Activated CD4-positive, alpha-beta T cell treated with anti-CD3 and anti-CD28 coated beads, Interleukin-2, amount 50 U/mL, for 4 hours (primary cell): ENCODE measurements at regions not wholly inside any gene's neighbourhood (a gene's known extent, or its start where the extent isn't known, plus 50 kb on each side); places are given as distances from the start of the nearest gene placed in this dataset.

ENCODE experiments used
- DNase-seq, 2 experiments: peaks; one replicate each; pipeline ENCODE4 v3.0.0-alpha.2; 2020

DNA sequence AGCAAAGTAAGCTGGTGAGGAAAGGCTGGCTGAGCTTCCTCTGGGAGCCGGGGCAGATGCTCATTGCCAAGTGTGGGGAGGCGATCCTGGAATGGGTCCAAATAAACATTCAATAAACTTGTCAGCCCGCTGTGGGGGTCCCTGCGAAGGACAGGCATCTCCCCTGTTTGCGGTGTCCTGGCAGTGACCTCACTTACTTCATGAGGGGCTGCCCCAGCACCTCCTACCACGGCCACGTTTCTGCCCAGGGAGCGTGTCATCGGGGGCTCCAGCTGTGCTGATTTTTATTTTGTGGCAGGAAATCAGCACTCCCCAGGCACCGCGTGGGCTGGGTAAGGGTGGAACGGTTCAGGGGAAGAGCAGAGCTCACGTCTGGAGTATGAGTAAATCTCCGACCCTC is 493.9 kb upstream of the B3GAT1 start:
- no peak for DNase-seq

DNA sequence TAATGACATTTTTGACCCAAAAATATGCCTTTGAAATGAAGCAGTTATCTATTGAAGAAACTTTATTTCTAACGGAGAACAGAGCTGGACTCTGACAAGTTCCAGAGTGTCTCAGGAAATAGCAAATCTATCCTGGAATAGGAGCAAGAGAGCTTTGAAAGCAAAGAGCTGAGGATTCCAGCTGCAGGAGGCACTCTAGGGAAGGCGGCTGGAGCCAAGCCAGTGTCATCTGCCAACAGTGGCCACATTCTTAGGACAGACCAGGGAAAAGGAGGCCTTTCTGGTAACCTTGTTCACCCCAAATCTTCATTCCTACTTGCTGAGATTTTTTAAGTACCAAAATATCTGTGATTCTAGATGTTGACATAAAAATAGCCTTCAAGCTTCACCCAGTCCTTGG is 493.5 kb upstream of the B3GAT1 start:
- DNase-seq = no peak

DNA sequence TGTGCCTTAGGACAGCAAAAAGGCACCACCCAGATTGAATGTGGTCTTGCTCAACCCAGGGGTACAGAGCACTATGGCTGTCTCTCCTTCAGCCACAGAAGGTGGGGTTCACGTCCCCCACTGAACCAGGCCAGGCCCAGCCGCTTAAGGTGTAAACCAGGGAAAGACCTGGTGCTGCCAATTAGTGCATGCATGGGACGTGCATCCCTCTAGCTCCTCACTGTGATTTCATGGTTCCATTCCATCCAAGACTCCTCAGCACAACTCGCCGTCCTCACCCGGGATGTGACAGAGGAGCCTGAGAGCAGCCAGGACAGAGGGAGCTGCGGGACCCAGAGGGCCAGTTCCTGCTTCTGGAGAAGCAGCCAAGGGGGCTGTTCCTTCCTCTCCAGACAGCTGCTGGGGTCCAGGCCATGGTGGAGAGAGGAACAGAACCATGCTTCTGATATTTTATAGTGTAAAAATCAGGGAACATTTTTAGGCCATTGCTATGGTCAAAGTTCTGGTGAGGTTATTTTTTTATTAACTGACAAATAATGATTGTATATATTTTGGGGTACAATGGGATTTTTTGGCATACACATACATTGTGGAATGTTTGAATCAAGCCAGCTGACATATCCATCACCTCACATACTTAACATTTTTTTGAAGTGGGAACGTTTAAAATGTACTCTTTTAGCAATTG is 492.2 kb upstream of the B3GAT1 start:
- no peak for DNase-seq

DNA sequence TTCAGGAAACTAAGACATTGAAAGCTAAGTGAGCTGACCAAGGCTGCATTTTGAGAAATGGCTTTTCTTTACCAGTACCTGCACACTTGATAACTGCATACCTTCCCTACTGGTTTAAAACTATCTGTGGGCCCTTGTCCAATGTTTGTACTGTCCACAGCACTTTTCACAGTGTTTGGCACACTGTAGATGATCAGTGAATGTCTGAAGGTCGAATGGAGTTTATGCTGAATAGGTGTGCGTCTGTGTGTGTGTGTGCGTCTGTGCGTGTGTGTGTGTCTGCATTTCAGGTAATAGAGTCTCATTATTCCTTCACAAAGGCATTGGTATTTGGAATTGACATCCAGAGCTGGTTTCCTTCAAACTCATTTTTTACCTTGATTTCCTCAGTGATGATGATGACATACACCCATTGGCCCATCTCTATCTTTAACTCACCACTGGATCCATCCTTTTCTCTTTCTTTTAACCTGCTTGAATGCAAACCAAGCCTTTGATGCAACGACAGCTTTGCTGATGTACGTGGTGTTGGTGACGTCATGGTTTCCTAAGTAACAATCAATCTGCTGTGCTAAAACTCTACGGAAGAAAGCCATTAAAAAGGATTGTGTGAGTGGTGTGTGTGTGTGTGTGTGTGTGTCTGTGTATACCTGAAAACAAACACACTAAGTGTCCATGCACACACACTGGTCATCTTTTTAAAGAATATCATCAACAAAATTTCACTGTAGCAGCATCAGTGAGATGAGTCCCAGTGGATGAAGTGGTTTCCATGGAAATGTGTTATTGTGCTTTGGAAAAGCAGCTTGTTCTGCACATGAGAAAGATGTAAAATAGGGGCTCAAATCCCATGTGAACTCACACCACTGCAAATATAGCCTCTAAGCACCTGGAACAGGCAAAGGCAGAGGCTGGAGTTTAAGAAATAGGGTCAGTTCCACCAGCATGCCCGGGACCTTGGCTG is 490.2 kb upstream of the B3GAT1 start:
- DNase-seq = no peak

DNA sequence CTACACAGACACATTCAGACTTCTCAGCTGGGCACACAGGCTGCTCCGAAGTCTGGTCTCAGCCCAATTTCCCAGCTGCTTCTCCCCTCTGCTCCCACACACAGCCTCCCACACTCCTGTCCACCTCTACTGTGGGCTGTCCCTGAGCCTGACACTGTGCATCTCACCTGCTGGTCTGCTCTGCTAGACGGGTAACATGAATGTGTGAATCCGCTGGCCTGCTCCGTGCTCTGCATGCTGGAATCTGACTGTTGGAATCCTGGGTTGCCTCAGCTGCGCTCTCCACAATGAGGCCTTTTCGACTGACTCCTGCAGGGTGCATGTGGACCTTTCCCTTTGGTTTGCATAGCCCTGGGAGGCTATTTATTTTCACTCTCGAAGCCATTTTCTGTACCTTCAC is 489.5 kb upstream of the B3GAT1 start:
- no peak for DNase-seq

DNA sequence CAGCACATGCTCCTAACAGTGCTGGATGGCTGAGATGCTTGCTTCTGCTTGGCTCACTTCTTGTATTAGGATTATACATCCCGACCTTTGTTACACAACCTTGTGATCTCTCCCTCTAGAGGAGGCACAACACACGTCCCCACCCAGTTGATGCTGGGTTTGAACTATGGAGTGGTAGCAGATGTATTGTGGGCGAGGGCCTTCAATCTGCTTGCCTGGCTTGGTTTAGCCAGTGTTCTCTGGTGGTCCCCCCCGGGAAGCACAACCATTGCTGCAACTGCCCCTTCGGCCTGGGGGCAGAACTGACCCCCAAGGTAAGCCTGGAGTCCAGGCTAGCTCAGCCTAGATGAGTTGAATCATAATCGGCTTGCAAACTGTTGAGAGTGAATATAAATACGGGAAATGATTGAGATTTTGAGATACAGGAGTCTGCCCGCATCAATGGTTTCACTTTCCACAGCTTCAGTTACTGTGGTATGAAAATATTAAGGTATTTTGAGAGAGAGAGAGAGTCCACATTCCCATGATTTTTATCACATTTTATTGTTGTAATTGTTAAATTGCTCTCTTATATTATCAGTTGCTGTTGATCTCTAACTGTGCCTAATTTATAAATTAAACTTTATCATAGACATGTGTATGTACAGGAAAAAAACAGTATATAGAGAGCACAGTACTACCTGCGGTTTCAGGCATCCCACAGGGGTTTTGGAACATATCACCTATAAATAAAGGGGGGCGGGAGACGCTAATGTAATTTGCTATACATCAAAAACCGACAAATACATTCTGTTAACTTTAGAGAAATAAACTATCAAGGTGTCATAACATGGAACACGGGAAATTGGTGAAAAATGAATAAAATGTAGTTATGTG is 482.0 kb upstream of the B3GAT1 start:
- no peak for DNase-seq

DNA sequence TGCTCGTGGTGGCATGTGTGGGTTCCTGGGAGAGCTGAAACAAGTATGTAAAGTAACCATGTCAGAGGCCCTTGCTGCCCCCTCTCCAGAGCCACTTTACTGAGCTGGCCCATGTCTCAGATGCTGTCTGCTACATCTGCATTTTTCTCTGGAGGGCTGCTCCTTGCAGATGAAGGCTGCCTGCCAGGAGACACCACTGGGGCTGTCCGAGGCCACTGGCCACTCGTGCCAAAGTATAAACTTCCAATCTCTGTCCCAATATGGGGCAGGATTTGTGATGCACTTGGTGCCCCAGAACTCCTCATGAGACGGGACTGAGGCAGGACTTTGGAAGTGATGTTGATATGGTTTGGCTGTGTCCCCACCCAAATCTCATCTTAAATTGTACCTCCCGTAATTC is 478.4 kb upstream of the B3GAT1 start:
- no peak for DNase-seq

DNA sequence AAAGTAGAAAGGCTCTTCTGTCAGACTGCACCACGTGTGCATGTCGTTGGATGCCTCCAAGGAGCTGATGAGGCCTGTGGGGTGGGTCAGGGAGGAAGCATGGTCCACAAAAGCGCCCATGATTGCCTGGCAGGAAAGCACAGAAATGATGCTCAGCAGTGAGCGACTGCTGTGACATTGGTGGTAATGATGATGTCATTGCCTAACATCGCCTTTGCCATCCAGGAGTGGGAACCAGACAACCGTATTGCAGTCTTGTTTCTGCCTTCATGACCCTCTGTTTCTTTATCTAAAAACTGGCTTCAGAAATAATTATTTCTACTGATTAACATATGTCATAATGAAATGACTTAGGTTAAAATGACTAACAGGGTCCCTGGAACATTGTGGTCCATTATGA is 477.8 kb upstream of the B3GAT1 start:
- no peak for DNase-seq

DNA sequence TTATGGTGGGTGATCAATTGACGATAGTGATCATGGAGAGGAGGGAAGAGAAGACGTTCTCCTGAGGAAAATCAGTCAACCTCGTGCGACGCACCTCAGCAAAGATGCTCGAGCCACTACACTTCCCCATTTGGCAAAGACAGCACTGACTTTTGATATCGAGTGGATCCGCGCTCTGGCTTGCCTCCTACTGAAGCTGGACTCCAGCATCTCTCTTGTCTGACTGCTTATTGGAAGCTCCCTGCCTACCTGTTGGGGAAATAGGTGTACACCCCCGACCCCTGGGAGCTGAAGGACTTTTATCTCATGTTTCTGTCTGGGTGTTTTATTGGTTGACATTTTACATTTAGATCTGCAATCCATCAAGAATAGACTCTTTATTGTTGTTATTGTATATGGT is 476.8 kb upstream of the B3GAT1 start:
- DNase-seq = no peak

DNA sequence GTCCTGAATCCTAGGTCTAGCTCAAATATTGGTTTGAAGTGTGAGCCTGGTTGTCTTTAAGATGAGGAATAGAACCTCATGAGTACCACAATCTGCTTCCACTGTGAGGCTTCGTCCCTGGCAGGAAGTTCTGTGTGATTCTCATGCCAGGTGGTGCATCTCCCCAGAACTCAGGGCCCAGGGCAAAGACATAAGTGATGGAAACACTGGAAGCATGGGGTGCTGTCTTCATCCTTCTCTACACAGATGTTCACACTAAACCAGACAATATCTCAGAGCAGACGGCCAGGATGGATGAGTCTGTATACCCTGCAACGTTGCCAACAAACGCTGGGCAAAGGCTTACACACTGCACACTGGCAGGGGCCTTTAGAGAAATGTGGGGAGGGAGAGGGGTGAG is 475.9 kb upstream of the B3GAT1 start:
- DNase-seq = no peak

DNA sequence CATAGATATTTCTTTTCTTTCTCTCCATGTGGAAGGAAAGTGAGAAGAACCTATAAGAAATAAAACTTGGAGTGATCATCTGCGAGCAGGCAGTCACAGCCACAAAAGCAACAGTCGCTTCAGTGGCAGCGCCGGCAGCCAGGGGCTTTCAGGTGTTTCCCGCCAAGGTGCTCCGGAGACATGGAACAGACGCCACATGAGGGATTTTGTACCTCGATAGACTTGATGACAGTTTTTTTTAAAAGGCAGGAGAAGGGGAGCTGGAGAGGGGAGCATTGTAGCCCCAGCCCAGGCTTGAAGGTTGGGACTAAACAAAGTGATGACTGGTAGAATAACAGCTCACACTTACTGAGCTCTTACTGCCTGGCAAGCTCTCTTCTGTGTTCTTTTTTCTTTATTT is 471.4 kb upstream of the B3GAT1 start:
- DNase-seq = no peak

DNA sequence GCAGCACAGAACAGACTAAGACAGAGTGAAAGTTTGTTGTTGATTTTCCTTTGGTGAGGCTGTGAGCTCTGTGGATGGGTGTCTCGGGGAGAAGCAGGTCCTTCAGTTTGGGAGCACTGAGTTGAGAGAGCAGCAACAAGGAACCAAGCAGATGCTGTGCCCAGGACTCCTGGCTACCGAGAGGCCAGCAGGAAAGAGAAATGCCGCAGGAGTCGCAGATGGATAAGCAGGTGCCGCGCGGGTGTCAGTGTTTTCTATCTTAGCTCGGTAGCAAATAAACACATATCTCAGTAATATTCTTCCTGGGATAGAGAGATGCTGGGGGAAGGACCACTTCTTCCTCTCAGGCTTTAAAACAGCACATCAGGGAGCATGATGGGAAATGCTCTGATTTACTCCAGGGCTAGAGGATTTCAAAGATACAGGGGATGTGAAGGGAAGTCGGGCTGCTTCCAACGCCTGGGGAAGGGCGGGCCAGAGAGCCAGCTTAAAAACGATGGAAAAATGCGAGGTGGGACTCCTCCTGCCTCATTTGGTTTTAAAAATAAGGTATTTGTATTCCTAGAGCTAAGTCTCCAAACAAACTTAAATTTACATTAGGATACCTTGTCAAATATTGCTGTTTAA is 470.7 kb upstream of the B3GAT1 start:
- DNase-seq = no peak

DNA sequence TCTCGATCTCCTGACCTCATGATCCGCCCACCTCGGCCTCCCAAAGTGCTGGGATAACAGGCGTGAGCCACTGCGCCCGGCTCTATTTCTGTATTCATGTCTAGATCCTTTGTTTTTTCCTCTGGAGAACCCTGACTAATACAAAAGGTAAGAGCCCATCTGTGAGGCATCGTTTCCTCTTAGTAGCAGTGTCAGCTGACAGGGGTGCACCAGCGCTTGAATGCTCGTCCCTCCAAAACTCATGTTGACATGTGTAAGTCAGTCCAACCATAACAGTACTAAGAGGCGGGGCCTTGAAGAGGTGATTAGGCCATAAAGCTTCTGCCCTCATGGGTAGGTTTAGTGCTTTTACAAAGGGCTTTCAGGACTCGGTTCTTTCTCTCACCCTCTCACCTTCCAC is 470.1 kb upstream of the B3GAT1 start:
- DNase-seq = no peak

DNA sequence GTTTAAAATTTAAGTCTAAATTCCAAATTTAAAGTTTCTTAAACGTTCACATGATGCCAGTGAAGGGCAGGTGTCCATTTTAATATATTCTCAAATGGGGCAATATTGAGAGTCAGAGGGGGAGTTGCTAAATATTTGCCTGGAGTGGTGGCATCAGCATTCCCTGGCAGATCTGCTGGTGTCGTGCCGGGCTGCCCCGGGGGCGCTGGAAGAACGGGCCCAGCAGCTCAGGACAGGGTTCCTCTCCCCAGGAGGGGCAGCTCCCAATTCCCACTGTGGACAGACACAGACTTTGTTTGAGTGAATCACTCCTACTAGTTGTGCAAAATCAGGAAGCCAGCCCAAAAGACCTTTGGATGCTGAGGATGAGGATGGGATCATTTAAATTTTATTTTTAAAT is 468.7 kb upstream of the B3GAT1 start:
- DNase-seq = no peak

DNA sequence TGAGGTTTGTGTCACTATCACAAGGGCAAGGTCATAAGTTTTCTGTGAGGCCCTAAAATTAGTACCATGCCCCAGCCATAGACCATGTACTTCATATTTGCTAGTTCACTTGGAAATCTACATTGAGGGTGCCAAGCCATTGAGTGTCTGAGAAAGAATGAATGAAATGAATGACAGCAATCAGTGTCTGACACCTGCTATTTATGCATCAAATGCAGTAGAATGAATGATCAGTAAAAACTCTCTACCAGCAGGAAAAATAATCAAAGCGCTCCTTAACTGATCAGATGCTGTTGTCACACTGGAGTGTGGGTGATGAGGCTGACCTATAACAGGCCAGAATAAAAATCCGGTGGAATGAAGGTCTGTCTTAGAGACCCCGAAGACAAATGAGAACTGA is 467.9 kb upstream of the B3GAT1 start:
- no peak for DNase-seq

DNA sequence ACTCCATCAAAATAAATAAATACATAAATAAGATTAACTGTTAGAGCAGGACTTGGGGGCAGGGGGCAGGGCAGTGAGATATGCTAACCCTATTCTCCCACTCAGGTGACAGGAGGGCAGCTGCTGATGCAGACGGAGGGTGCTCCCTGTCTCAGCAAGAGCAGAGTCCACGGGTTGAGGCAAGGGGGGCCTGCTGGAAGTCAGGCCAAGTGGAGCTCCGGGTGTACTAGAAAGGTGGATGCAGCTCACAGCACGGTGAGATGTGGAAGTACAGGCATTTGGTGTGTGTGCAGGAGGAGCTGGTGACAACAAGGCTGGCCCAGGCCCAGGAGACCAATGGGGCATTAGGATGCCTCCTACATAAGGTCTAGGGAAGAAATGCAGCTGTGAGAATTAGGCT is 467.3 kb upstream of the B3GAT1 start:
- no peak for DNase-seq

DNA sequence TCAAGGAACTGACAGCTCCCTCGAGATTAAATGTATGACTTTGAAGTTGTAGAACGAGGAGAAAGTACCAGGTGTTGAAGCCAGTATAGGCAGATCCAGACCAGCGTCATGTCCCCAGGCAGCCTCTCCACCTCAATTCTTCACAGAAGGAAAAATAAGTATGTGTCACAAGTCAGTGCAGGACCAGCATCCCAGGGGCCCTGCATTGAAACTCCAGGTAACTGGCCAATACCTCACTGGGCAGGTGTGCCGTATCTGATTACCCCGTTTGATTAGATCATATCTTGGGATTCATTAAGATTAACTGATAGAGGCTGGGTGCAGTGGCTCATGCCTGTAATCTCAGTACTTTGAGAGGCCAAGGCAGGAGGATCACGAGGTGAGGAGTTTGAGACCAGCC is 466.7 kb upstream of the B3GAT1 start:
- no peak for DNase-seq

DNA sequence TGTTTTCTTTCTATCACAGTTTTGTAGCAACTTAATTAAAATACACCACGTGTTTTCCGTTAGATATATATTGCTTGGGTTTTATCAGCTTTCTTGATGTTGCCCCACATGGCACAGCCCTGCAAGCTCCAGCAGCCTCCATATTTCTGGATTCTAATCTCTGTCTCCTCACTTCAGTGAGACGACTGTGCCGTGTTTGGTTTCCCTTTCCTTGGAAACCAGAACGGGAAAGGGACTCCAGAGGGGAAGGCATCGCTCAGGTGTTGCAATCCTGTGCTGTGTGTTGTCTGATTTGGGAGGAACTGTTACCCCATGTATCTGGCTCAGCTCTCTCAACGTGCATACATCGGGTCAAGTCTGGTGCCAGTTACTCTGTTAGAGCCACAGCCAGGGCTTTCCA is 464.2 kb upstream of the B3GAT1 start:
- DNase-seq = no peak

DNA sequence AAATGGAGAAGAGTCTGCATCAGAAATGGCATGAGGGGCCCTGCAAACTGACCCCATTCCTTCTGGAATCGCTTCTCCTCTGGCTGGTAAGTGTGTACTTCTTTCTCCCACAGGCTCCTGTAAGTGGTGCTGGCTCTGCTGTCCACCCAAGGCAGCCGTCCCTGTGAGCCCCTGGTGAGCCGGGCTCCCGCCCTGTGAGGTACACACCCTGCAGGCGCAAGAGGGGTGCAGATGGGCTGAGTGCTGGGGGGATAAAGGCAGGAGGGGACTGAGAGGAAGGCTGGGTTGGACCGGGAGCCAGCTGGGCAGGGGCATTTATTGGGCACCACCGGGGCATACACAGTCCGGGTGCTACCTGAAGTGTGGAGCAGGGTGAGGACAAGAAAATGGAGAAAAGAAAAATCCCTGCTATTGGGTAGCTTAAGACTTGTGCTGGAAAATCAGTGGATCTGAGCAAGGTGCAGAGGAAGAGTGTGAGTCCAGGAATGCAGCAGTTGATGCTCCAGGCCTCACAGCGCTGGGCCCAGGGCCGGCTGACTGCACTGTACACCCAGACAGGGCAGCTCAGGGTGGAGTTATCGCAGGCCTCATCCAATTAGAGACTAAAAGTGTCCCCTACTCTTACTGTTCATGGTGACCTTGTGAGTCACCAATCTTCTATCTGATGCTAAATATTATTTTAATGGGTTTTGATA is 455.1 kb upstream of the B3GAT1 start:
- no peak for DNase-seq

DNA sequence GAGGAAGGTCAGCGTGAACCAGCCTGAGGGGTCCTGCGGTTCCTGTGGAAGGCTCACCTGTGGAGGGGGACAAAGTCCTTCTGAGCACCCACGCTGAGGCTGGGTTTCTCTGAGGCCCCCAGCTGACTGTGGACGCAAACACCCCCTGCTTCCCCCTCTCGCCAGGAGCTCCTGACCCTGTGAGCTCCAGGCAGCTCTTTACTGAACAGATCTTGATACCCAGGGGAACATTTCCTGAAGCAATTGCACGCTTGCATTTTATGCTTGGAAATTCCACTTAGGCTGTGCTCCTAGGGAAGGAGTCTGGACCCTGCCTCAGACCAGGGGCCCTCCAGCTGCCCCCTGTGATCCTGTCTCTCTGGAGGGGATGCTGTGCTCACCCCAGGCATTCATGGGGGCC is 454.2 kb upstream of the B3GAT1 start:
- DNase-seq = no peak

DNA sequence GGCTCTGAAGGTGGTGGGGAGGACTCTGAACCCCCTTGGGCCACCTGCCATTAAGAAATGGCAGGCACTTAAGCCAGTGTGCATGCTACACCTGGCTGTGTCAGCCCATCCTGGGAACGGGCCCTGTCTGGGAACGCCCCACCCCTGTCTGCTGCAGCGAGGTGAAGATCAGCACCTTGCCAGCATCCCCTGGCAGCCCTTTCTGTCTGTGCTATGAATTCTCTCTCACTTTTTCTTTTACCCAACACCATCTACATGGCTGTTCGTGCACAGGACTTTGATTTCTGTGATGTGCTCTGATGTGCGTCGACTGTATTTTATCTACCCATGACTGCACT is 452.9 kb upstream of the B3GAT1 start:
- DNase-seq = no peak

DNA sequence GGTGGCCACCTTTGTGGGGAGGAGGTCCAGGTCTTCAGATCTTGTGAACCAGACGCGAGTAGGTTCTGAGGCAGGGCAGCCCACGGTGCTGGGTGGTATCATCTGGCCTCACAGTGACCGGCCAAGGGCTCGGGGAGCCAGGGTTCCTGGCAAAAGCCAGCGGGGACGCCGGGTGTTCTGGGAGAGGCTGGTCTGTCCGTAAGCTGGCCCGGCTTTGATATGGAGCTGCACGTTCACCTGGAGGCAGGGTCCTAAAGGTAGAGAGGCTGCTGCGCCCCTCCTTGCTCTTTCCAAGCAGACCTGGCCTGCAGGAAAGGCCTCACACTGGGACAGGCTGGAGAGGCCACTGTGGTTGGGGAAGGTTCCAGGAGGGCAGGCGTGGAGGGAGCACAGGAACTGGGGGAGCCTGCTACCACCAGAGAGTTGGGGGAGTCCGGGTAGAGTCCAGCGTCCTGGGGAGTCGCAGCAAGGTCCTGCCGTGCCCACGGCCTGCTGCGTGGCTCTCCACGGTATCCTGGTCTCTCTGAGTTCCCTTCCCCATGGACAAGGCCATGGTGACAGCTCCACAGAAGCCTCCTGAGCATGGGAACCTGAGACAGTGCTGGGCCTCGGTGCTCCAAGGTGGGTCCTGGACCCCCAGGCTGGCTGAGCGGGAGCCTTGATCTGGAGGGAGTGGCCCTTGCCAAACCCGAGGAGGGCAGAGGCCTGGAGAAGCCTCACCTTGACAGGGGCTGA is 452.4 kb upstream of the B3GAT1 start:
- no peak for DNase-seq
